Epithelial cell of esophagus (primary cell): ENCODE measurements at regions not wholly inside any gene's neighbourhood (a gene's known extent, or its start where the extent isn't known, plus 50 kb on each side); places are given as distances from the start of the nearest gene placed in this dataset.

Source experiments
- DNase-seq: peaks from one replicate; pipeline ENCODE4 v3.0.0; 2010; ENCODE audit warnings: low read depth
- H3K4me3 ChIP-seq: 2 replicates; pipeline ENCODE4 v1.5.1; 2011; ENCODE audit warnings: mild to moderate bottlenecking, low read length, control low read depth
- TF ChIP-seq, protein P1 (sequence below): IDR thresholded peaks from 2 replicates; pipeline ENCODE4 v1.5.1; 2011; ENCODE audit warnings: low read depth, mild to moderate bottlenecking, low read length, control low read depth, inconsistent platforms; ENCODE audit not compliant: insufficient read depth; ENCODE audit errors: missing control alignments

DNA sequence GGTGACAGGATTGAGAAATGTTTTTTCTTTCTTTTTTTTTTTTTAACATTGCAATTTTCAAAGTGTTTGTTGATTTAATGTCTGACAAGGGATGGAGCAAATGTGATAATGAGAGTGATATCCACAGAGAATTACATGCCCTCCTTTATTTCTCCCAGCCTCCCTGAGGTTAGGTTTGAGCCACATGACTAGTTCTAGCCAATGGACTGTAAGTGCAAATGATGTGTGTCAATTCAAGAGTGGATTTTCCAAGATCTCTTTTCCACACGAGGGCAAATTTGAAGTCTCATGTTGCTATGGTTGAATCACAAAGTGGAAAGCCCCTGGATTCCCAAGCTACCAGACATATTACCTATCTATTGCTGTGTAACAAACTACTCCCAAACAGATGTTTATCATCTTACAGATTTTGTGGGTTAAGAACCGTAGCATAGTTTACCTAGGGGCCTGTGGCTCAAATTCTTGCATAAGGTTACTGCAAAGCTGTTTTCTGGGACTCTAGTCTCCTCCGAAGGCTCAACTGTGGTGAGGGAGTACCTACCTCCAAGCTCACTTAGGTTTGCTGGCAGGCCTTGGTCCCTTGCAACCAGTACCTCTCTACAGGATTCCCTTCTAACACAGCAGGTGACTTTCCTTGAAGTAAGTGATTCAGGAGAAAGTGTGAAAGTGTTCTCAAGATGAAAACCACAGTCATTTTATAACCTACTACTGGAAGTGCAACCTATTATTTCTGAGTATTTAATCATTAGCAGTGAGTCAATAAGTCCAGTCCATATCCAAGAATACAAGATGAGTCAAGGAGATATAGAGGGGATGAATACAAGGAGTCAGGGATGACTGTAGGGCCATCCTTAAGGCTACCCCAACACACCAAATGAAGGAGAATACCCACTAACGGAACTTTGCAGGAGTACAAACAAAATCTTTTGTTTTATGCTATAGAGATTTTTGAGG lies 533.6 kb downstream of the PTPRC start:
- peak; percentile 23 for DNase-seq
- no peak overlapping the region for H3K4me3 ChIP-seq
- TF ChIP-seq, protein P1, sequence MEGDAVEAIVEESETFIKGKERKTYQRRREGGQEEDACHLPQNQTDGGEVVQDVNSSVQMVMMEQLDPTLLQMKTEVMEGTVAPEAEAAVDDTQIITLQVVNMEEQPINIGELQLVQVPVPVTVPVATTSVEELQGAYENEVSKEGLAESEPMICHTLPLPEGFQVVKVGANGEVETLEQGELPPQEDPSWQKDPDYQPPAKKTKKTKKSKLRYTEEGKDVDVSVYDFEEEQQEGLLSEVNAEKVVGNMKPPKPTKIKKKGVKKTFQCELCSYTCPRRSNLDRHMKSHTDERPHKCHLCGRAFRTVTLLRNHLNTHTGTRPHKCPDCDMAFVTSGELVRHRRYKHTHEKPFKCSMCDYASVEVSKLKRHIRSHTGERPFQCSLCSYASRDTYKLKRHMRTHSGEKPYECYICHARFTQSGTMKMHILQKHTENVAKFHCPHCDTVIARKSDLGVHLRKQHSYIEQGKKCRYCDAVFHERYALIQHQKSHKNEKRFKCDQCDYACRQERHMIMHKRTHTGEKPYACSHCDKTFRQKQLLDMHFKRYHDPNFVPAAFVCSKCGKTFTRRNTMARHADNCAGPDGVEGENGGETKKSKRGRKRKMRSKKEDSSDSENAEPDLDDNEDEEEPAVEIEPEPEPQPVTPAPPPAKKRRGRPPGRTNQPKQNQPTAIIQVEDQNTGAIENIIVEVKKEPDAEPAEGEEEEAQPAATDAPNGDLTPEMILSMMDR = no peak

DNA sequence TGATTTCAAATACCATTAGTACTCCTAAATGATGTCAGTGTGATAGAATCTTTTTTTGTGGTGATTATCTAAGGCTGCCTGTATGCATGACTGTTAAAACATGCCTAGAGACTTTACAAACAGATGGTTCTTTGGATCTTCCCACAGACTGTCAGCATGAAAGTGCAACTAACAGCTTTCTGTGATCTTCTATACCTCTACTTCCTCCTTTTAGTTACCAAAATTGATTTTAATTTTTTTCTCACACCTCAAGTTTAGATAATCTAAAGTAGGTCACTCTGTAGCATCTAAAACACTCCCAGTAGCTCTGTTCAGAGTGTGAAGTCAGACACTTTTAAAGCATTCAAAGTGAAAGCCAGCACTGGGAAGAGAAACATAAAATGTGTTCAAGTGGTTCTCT lies 534.5 kb downstream of the PTPRC start:
- TF ChIP-seq, protein P1 = no peak
- H3K4me3 ChIP-seq = no peak overlapping the region
- DNase-seq = peak; percentile 50

DNA sequence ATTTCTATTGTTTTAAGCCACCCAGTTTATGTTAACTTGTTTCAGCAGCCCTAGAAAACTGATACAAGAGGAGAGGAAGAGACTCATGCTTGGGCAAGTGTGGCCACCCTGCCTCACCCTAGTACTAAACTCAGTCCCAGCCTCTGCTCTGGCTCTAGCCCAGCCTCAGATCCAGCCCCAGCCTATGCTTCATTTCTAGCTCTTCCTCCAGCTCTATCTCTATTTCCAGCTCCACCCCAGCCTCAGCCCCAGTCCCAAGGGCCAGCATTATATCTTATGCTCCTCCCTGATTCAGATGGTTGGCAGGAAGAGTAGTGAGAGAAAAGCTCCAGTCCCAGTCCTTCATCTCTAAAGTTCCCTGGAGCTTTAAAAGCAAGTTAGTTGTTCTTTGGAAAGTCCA lies 535.5 kb downstream of the PTPRC start:
- no peak overlapping the region for H3K4me3 ChIP-seq
- peak; percentile 11 for DNase-seq
- TF ChIP-seq, protein P1 = no peak

DNA sequence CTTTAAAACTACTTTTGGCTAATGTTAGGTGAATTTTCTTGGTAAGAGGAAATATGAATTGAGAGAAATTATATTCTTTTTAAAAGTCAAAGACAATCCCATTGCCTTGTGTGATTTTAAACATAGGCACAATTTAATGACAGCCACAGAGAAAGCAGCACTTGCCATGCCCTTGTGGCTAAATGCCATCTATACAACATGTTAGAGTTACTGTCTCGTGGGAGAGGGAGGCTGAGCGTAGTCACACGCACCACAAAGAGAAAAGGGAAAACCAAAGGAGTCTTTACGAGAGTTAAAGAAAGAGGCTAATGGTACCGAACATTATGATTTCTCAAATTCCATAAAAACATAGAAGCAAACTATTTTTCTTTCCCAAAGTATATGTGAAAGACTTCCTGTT lies 537.9 kb downstream of the PTPRC start:
- no peak for DNase-seq
- TF ChIP-seq, protein P1 = no peak
- no peak overlapping the region for H3K4me3 ChIP-seq

DNA sequence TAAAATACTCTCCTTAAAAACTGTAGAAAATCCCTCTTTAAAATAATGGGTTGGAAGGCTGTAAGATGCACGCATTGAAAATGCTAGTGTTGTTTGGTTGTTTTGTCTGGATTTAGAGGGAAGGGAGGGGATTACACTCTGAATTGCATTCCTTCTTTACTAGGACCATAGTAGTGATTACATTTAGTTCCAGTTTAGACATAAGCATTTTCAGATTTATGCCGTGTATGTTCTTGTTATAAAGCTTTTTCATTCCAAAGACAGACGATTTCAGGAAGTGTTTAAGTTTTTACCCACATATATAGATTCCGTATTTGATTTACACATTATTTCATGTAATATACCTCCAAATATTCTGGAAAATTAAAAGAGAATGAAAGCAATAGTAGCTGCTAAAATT lies 538.4 kb downstream of the PTPRC start:
- no peak for DNase-seq
- no peak overlapping the region for H3K4me3 ChIP-seq
- TF ChIP-seq, protein P1 = no peak

DNA sequence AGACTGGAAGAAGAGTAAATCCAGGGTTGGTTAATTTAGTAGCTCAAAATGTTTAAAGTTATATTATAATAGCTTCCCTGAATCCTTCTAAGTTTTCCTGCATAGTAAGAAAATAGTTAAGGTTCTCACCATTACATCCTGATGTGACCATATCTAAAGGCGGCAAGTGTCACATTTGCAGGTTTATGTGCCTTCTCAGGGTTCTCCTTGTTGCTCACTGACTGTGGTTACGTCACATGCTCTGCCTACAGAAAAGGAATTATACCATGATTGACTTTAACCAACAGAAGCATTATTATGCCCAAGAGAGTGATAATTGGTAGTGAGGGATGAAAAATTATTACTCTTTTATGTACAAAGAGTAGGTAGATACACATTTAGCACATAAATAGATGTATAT lies 539.8 kb downstream of the PTPRC start:
- H3K4me3 ChIP-seq = no peak overlapping the region
- DNase-seq = no peak
- TF ChIP-seq, protein P1 = no peak
